ENCODE measurements at regions not wholly inside any gene's neighbourhood (a gene's known extent, or its start where the extent isn't known, plus 50 kb on each side); places are given as distances from the start of the nearest gene placed in this dataset.

- 12 to 26% (median 18%) methylated on average over 1 of the region's 1 CpG for WGBS, 5 donors
- TF ChIP-seq POLR2A (IDR thresholded peaks at IDR 0.05) (no peak), EP300 (IDR thresholded peaks at IDR 0.05) (no peak), POLR2AphosphoS5 (IDR thresholded peaks at IDR 0.05) (no peak), CTCF (IDR thresholded peaks at IDR 0.05) (no peak)
- no peak overlapping the region for H3K27ac ChIP-seq
- DNase-seq: peak in 1 of 2 donors; percentile 24
- intact Hi-C loops (cut with DNase I; ENCODE audit: low total_unique reads): no loop called here
- H3K4me3 ChIP-seq: no peak overlapping the region
- H3K4me1 ChIP-seq: no peaks in the 10 kb centered on the region
- H3K9me3 ChIP-seq: no peaks in the 10 kb centered on the region
- no peaks in the 10 kb centered on the region for H3K27me3 ChIP-seq
- H3K36me3 ChIP-seq: no peaks in the 10 kb centered on the region
Measured at GRCh38 chr2:125711075-125711474, 944.9 kb upstream of the GYPC start.

- TF ChIP-seq EP300 (IDR thresholded peaks at IDR 0.05) (no peak), CTCF (IDR thresholded peaks at IDR 0.05) (no peak), POLR2AphosphoS5 (IDR thresholded peaks at IDR 0.05) (no peak), POLR2A (IDR thresholded peaks at IDR 0.05) (no peak)
- Histone ChIP-seq H3K4me3 (no peak overlapping the region), H3K27ac (no peak overlapping the region), H3K36me3 (no peaks in the 10 kb centered on the region), H3K9me3 (no peaks in the 10 kb centered on the region), H3K4me1 (no peaks in the 10 kb centered on the region), H3K27me3 (no peaks in the 10 kb centered on the region)
- 84 to 90% (median 87%) methylated on average over 6 of the region's 6 CpGs for WGBS, 5 donors
- DNase-seq: no peak
- intact Hi-C loops (cut with DNase I; ENCODE audit: low total_unique reads): no loop called here
Measured at GRCh38 chr2:125713533-125713932, 942.4 kb upstream of the GYPC start.

- H3K27me3 ChIP-seq: no peaks in the 10 kb centered on the region
- TF ChIP-seq EP300 (IDR thresholded peaks at IDR 0.05) (no peak), POLR2AphosphoS5 (IDR thresholded peaks at IDR 0.05) (no peak), CTCF (IDR thresholded peaks at IDR 0.05) (no peak), POLR2A (IDR thresholded peaks at IDR 0.05) (no peak)
- peaks cover 0 to 12% (median 0%) of the 10 kb centered on the region in 4 donors for H3K9me3 ChIP-seq
- no peak overlapping the region for H3K27ac ChIP-seq
- WGBS, 5 donors: 81 to 90% (median 89%) methylated on average over 12 to 14 of the region's 14 CpGs
- no peak for DNase-seq
- H3K4me1 ChIP-seq: no peaks in the 10 kb centered on the region
- H3K4me3 ChIP-seq: no peak overlapping the region
- intact Hi-C loops (cut with DNase I; ENCODE audit: low total_unique reads): no loop called here
- no peaks in the 10 kb centered on the region for H3K36me3 ChIP-seq
Measured at GRCh38 chr2:125721072-125721721, 934.8 kb upstream of the GYPC start.

- WGBS, 5 donors: 78 to 87% (median 84%) methylated on average over 4 of the region's 4 CpGs
- Histone ChIP-seq H3K4me1 (no peaks in the 10 kb centered on the region), H3K9me3 (peaks cover 0 to 21% (median 15%) of the 10 kb centered on the region in 4 donors), H3K4me3 (no peak overlapping the region), H3K27ac (no peak overlapping the region), H3K36me3 (no peaks in the 10 kb centered on the region), H3K27me3 (no peaks in the 10 kb centered on the region)
- DNase-seq: no peak
- intact Hi-C loops (cut with DNase I; ENCODE audit: low total_unique reads): no loop called here
- no peak for TF ChIP-seq EP300 (IDR thresholded peaks at IDR 0.05)
- TF ChIP-seq POLR2A (IDR thresholded peaks at IDR 0.05): no peak
- no peak for TF ChIP-seq CTCF (IDR thresholded peaks at IDR 0.05)
- TF ChIP-seq POLR2AphosphoS5 (IDR thresholded peaks at IDR 0.05): no peak
Measured at GRCh38 chr2:125730921-125731320, 925.0 kb upstream of the GYPC start.

Measured in stomach (tissue), 8 donors.